Smooth muscle cell of the brain vasculature (primary cell): ENCODE measurements at regions not wholly inside any gene's neighbourhood (a gene's known extent, or its start where the extent isn't known, plus 50 kb on each side); places are given as distances from the start of the nearest gene placed in this dataset.
"Not testable (repeated sequence)": the region's sequence is repeated elsewhere in the genome, so short reads cannot be mapped to it uniquely, and the experiment has no call there.

Experiments
- DNase-seq: peaks from one replicate; pipeline ENCODE4 v3.0.0-alpha.2; 2012; ENCODE audit warnings: low read depth, low spot score

DNA sequence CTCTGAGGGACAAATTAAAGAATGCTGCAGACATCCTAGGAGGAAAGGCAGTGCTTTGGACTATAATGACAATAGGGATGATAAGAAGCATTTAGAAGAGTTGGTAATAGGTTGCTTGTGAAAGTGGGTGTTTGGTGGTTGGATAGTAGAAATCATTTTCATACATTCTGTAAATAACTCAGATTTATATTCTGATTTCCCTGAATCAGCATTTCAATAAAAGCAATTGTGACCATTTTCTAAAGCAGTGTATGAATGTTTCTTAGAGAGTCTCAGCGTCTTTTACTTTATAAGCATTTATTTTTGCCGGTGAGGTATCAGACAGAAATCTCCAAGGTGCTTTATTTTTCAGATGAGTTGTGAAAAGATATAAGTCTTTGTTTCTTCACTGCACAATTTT, 1099.0 kb upstream of the LRRTM1 start:
- DNase-seq, result no peak

DNA sequence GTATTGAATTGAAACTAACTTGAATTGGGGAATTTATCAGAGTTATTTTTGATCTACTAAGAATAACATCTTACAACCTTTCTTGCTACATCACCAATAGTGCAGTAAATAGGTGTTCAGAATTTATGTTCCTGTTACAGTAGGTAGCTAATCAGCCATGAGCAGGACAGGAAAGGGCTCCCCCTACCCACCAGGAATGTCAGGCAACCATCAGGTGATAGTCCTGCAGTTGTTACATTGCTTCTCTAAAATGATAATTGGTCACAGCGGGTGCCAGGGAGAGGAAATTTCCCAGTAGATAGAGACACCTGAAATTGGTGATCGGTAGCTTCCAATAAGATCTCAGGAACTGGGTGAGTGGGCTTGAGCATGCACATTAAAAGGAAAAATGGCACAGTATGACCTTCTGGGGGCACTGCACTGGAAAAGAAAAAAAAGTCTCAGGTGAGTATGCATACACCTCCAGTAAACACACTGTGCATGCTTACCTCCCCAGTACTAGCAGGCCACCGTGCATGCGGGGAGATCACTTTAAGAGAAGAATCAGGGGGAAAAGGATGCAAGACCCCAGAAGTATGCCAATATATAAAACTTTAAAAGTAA, 1092.0 kb upstream of the LRRTM1 start:
- no peak for DNase-seq

DNA sequence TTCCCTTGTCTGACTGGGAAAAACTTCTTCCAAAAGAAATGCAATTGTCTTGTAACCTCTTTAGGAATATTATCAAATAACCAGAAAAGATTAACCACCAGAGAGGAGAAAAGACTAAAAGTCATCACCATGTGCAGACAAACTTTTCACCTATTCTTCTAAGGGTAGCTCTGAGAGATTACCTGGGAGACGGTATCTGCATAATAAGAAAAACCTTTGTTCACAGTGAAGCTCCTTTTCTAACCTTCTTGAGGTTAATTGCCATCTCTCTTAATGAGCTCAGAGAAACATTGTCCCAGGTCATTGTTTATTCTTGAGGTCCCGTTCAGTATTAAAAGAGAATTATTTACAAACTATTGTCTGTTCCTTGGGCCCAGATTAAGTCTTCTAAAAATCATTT, 1091.2 kb upstream of the LRRTM1 start:
- no peak for DNase-seq

DNA sequence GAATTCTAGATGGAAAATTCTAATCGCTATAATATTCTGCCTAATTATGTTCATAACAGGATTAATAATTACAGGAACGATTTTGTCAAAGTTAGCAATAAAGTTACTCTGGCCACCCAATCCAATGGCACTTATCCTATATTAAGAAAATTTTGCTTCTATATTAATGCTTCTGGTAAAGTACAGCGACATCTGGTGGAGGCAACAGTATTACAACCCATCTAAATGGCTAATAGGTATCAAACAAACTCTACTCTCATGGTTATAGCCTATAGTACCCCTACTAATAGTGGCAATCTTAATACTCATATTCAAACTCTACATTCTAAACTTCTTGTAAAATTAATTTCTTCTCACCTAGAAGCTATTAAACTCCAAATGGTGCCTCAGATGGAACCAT, 1084.7 kb upstream of the LRRTM1 start:
- DNase-seq, result no peak

DNA sequence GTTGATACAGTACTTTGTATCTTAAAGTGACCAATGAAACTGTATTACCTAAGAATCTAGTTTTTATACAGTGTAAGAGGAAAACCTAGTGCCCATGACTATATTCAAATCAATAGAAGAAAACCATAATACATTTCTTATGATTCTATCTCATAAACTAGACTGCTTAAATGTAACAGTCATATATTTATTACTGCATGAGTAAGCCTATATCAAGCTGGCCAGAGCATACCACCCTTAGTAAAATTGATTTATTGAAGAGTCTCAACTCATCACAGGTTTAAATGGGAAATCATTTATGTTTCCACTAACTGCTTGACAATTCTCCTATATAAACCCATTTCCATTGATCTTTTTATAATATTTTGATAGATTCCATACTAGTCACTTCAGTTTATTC, 1059.2 kb upstream of the LRRTM1 start:
- DNase-seq, result no peak

DNA sequence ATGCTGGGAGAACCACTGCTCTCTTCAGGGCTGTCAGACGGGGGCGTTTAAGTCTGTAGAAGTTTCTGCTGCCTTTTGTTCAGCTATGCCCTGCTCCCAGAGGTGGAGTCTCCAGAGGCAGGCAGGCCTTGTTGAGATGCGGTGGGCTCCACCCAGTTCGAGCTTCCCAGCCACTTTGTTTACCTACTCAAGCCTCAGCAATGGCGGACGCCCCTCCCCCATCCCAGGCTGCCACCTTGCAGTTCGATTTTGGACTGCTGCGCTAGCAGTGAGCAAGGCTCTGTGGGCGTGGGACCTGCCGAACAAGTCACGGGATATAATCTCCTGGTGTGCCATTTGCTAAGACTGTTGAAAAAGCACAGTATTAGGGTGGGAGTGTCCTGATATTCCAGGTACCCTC, 1057.9 kb upstream of the LRRTM1 start:
- not testable (repeated sequence) for DNase-seq

DNA sequence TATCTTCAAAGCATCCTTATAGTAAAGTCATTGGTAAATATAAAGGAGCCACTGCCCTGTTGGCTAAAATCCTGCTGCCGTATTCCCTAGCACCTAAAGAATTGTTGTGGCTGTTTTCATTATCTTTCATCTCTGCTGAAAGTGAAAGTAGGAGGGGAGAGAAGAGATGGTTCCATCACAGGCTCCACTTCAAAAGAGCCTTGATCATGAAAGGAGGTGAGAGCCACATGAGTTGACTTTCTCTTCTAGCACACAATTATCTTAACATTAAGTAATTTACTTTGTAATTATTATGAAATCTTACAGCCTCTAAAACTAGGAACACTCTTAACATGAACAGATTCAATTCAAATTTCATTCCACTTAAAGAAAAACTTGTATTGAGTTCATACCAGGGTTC, 1050.9 kb upstream of the LRRTM1 start:
- DNase-seq, result no peak

DNA sequence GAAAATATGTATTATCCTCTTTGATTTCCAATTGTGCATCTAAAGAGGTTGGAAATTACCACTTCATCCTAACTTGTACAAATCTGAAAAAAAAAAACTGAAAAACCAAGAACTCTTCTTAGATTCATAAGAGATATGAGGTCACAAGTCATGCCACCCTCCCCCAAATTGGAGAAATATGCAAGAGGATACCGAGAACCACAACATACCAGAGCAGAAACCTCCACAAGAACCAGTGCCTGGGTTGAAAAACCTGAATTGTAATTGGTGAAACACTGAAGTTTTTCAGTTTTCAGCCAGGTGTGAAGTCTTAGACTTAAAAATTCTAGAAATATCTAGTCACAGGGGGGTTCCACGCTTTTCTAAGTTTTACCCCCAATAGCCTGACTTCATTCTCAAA, 1029.5 kb upstream of the LRRTM1 start:
- DNase-seq, result no peak

DNA sequence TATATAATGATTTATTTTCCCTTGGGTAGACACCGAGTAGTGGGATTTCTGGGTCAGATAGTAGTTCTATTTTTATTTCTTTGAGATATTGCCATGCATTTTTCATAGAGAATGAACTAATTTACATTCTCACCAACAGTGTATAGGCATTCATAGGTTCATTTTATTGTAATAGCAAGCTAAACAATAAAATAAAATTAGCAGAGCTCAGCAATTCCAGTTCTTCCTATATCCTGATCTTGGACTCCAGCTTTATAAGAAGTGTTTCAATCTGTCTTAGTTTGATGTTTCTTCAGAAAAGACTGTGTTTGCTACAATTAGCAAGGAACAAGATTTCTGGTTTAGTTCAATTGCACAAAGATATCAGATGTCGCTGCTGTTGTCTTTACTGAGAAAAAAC, 1024.4 kb upstream of the LRRTM1 start:
- no peak for DNase-seq

DNA sequence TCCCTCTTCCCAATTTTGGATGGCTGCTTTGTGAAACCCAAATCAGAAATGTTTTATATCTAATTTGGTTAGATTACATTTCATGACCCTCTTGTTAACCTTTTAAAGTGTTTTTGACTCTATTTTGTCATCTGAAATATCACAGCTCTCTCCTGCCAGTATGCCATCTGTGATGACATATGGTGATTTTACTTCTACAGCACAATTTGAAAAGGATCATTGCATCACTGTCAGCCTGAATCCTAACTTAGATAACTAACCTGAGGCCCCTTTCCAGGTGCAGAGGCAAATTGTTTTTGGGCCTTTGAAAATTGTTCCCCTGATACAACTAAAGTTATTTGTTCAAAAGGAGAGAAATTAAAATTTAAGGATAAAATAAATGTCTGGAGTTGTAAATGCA, 1023.4 kb upstream of the LRRTM1 start:
- no peak for DNase-seq

DNA sequence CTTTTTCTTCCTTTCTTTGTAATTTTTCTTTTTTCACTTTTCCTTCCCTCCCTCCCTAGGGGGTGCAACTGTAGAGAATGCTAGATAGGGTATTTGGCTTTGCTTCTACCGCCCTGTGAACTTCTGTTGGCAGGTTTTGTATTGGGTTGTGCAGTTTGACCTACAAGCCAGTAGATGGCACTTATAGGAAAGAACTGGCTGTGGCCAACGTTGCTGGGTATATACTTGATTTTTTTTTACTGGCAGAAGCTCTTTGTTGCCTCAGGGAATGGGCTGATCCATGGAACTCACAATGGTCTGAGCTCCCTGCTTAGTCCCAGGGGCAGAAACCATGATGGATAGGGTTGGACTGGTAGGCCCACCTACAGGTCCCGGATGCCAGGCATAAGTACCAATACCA, 1019.5 kb upstream of the LRRTM1 start:
- DNase-seq, result no peak

DNA sequence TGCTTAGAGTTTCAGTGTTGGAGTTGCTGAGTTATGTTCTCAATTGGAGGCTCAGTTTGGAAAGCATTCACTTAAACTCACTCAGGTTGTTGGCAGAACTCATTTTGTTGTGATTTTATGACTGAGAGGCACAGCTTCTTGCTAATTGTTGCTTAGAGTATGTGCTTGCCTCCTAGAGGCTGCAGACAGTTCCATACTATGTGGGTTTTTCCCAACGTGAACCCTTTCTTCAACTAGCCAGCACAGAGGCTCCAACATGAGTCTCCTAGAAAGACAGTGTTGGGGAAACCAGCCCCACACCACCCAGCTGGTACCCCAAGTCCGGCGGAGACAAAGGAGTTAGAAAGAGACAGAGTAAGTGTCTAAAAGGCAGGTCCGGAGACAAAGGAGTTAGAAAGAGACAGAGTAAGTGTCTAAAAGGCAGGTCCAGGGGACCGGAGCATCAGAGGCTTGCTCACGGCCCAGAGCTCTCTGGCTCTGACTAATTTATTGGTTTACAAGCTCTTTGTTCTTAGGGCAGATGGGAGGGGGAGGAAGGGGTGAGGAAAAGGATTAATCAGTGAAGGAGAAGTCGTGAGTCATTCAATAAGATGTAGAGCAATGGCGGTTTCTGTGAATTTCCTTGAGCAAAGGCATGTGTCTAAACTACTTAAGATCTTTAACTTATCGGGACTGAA, 999.7 kb upstream of the LRRTM1 start:
- DNase-seq, result no peak

DNA sequence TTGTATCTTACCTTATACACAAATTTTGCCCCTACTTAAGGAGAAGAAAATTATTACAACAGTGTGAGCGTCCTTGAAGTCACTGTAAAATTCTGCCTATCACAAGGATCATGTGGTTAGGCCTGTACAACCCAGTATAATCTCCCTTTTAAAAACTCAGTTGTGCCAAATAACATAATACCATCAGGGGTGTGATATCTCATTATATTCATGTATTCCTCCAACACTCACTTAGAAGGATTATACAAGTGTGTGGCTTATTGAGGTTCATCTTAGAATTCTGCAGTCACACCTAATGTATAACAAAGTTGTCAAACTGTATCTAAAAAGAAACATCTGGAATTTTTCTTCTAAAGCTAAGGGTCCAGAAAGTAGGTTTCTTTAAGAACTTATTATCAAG, 998.8 kb upstream of the LRRTM1 start:
- DNase-seq, result no peak

DNA sequence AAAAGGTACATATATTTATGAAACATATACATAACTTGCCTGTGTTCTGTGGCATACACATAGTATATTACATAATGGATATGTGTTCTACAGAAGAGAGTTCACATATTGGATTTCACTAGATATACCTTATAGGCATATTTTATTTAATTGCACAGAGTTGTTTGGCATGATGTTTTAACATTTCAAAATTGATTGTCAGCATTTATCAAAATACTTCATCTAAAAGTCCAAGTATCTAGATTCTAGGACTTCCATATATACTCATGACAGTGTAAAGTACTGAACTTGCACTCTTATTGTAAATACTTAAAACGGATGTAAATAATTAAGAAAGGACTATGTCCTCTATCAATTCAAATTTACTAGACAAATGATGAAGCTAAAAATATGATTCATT, 995.3 kb upstream of the LRRTM1 start:
- no peak for DNase-seq

DNA sequence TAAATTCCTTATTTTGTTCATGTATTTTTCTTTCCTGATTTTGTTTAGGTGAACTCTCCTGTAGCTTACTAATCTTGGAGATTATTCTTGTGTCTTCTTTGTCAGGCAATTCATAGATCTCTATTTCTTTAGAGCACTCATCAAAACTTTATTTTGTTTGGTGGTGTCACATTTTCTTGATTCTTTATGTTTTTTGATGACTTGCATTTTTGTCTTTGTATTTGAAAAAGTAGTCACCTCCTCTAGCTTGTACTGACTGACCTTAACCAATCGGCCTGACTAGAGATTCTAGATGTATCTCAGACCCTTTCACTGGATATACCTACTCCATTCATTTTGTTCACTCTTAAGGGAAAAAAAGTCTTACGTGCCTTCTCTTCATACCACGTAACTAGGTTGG, 986.3 kb upstream of the LRRTM1 start:
- DNase-seq, result no peak

DNA sequence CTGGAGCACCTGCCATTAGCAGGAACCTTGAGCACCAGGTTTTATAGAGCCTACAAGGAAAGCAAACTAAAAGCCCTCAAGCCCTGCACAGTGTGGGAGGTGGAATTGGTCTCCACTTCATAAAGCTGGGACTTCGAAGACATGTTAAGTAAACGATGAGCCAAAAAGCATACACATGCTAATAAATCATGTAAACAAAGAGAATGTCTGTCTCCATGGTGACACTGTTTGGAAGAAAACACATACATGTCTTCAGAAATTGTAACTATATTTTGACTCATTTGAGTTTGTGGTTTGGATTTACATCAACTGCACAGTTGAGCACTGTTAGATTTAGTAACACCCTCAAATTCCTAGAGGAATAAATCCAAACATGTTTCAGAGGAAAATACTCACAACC, 978.5 kb upstream of the LRRTM1 start:
- no peak for DNase-seq

DNA sequence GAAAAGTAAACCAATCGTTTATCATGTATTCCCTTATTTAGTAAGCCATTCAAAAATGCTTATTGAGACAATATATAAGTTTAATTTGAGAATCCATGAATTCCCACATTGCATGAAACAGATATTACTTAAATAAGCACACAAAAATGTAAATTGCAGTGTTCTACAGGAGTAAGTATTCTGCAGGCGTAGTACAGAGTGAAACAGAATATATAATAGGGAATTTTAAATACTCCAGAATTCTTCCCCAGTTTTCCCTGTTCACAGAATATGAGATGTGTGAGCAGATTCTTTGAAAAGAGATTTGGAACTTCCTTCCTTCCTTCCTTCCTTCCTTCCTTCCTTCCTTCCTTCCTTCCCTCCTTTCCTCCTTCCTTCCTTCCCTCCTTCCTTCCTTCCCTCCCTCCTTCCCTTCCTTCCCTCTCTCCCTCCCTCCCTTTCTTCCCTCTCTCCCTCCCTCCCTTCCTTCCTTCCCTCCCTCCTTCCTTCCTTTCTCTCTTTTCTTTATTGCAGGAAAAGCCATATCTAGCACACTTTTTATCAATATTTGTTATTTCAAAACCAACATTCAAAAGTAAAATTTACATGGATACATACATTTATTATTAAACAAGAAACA, 977.7 kb upstream of the LRRTM1 start:
- DNase-seq, result no peak

DNA sequence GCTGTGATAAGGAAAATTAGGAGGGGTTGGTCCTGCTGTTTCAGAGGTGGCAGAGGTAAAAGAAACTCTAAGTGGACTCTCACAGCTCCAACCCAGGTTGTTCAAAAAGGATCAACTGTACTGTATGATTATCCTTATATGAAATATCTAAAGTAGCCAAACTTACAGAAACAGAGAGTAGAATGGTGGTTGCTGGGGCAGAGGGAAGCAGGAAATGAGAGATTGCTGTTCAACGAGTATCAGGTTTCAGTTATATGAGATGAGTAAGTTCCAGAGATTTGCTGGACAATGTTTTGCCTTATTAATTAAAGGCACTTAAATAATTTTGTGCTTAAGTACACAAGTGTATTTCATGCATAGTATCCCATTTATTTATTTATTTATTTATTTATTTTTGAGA, 972.0 kb upstream of the LRRTM1 start:
- DNase-seq, result no peak

DNA sequence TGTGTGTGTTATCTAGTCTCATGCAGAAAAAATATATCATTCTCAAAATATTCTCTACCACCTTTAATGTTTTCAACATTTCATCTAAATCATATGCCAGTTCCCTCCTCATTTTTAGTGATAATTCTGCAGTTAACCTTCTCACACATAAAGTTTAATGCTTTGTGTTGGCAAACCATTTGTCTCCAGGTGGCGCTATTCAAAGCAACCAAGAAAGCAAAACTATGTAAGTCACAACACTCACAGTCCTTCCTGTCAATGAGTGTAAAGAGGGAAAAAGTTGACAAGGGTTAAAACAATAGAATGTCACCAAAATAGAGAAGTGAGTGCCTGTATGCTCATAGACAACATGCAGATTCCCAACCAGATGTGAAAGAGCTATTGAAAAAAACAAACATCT, 961.6 kb upstream of the LRRTM1 start:
- no peak for DNase-seq

DNA sequence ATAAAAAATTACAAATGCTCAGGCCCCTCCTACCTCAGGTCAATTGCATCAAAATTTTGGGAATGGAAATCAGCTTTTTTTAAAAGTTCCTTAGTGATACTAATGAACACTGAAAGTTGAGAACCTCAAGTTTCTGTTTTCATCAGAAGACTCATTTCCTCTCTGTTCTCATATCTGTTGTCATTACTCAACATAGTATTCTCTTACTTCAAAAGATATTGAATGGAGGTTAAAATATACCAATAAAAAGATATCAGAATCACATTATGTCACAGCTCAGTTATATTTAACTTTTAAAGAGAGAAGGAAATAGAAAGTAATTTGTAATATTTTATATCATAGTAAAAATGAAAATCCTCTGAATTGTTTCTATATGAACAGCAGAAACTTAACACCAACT, 959.4 kb upstream of the LRRTM1 start:
- no peak for DNase-seq

DNA sequence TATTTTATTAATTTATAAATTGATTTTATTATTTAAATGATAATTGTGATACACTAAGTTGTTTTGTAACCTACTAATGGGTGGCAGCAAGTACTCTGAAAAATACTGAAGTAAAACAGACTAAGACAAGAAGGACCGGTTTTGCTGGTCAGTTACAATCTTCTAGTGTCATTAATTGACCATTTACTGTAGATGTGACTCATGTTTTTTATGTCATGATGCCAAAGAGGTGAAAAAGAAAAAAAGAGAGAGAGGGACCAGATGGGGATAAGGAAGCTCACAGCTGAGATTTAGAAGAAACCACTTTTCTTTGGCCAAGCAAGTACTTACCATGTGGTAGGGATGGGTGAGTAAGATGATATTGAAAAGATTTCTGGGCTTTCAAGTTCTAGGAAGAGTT, 955.8 kb upstream of the LRRTM1 start:
- DNase-seq, result no peak

DNA sequence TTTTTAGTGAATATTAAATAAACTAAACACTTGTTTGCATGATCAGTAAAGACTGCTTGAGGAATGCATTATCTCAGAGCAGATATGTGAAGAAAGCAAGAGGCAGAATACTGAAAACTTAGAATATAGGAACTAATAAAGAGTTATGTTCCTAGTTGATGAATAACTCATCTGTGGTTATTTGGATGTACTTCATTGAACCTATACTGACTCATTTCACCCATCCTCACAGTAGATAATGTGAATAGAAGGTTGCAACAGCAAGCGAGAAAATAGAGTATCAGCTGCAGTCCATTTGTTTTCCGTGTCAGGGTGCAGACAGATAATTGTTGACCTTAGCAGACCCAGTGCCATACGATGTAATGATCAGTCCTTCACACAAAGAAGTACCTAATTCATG, 945.7 kb upstream of the LRRTM1 start:
- no peak for DNase-seq

DNA sequence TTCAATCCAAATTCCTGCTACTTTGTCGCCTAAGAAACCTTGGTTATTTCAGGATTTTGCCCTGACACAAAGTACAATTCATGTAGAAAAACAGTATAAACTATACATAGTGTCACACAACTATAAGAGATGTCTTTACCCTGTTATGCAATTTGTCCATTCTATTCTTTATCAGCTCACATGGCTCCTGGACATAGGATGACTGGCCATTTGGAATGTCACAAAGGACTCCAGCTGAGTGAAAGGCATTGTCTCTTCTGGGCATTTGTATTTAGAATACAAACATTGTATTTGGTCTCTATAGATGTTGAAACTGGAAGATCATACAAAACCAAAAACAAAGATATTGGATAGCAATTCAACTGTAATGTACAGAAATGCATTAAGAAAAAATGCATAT, 944.6 kb upstream of the LRRTM1 start:
- no peak for DNase-seq

DNA sequence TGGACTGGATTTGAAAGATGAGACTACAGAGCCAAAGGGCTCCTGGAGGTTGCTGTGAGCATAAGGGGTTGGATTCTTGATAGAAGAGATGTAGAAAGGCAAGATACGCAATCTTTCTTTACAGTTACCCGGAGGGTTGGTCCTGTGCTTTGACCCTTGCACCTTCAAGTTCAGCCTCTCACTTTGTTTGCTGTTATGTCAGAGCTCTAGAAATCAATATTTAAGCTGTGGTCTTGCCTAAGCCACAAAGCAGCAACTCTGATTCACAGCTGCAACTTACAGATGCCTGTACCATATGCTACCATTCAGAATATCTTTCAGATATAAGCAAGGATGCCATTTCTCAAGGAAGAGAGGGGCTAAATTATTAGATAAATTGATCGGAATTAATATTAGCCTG, 943.1 kb upstream of the LRRTM1 start:
- no peak for DNase-seq
